ENCODE measurements at regions not wholly inside any gene's neighbourhood (a gene's known extent, or its start where the extent isn't known, plus 50 kb on each side); places are given as distances from the start of the nearest gene placed in this dataset.

GRCh38 chr4:183852910-183853547 is 52.1 kb upstream of the STOX2 start:
- H3K4me3 ChIP-seq (ENCODE audit: low read depth in 2 of 2, low read length in 2 of 2), result no peak overlapping the region
- ChIA-PET CTCF (no interaction called here), POLR2A (no interaction called here)
- ATAC-seq (no peak), DNase-seq (ENCODE audit: low read depth, low spot score) (no peak)
- no peaks in the 10 kb centered on the region for H3K9me3 ChIP-seq (ENCODE audit: control insufficient read depth, insufficient read depth, low read depth, low read length)
- in situ Hi-C loops (cut with HindIII; ENCODE audit: low pct_unique_long_range_greater_than_20kb, low sequenced_read_pairs) (no loop called here), intact Hi-C loops (cut with micrococcal nuclease; ENCODE audit: unreplicated experiment) (no loop called here)
- BruUV-seq (replicated peaks), result no TSS peak
- no peaks in the 10 kb centered on the region for H3K4me1 ChIP-seq (ENCODE audit: control insufficient read depth, insufficient read depth, low read length)
- no peaks in the 10 kb centered on the region for H3K36me3 ChIP-seq (ENCODE audit: control insufficient read depth, insufficient read depth, low read length)
- H3K27me3 ChIP-seq (ENCODE audit: control insufficient read depth, insufficient read depth, low read length), result no peaks in the 10 kb centered on the region
- no peak overlapping the region for H3K27ac ChIP-seq (ENCODE audit: low read length)
- TF ChIP-seq POLR2AphosphoS5 (IDR thresholded peaks at IDR 0.05; ENCODE audit: low read depth, low read length), result no peak
- TF ChIP-seq SIN3A (IDR thresholded peaks at IDR 0.05; ENCODE audit: borderline replicate concordance, insufficient read depth, low read depth, low read length), result no peak
- no peak for TF ChIP-seq CTCF (IDR thresholded peaks at IDR 0.05)
- TF ChIP-seq REST (IDR thresholded peaks at IDR 0.05; ENCODE audit: insufficient read depth in 1 of 2, low read depth in 2 of 2, low read length in 1 of 2), result no peak

GRCh38 chr4:183853548-183853940 is 51.6 kb upstream of the STOX2 start:
- ChIA-PET CTCF (no interaction called here), POLR2A (no interaction called here)
- in situ Hi-C loops (cut with HindIII; ENCODE audit: low pct_unique_long_range_greater_than_20kb, low sequenced_read_pairs), result no loop called here
- H3K4me1 ChIP-seq (ENCODE audit: control insufficient read depth, insufficient read depth, low read length), result no peaks in the 10 kb centered on the region
- H3K27me3 ChIP-seq (ENCODE audit: control insufficient read depth, insufficient read depth, low read length), result no peaks in the 10 kb centered on the region
- no peak for ATAC-seq
- H3K9me3 ChIP-seq (ENCODE audit: control insufficient read depth, insufficient read depth, low read depth, low read length), result no peaks in the 10 kb centered on the region
- no peak for TF ChIP-seq REST (IDR thresholded peaks at IDR 0.05; ENCODE audit: insufficient read depth in 1 of 2, low read depth in 2 of 2, low read length in 1 of 2)
- TF ChIP-seq POLR2AphosphoS5 (IDR thresholded peaks at IDR 0.05; ENCODE audit: low read depth, low read length), result no peak
- no peak for TF ChIP-seq CTCF (IDR thresholded peaks at IDR 0.05)
- no peak for TF ChIP-seq TCF7L2 (IDR thresholded peaks at IDR 0.05; ENCODE audit: low read depth, low read length)
- TF ChIP-seq SIN3A (IDR thresholded peaks at IDR 0.05; ENCODE audit: borderline replicate concordance, insufficient read depth, low read depth, low read length), result no peak
- no peak for DNase-seq (ENCODE audit: low read depth, low spot score)
- no TSS peak for BruUV-seq (replicated peaks)
- no peak overlapping the region for H3K4me3 ChIP-seq (ENCODE audit: low read depth in 2 of 2, low read length in 2 of 2)
- no peaks in the 10 kb centered on the region for H3K36me3 ChIP-seq (ENCODE audit: control insufficient read depth, insufficient read depth, low read length)
- intact Hi-C loops (cut with micrococcal nuclease; ENCODE audit: unreplicated experiment), result no loop called here
- H3K27ac ChIP-seq (ENCODE audit: low read length), result no peak overlapping the region
